Stimulated activated CD4-positive, alpha-beta T cell treated with anti-CD3 and anti-CD28 coated beads, Interleukin-4, amount 100 ng/mL, for 48 hours (primary cell): ENCODE measurements at regions not wholly inside any gene's neighbourhood (a gene's known extent, or its start where the extent isn't known, plus 50 kb on each side); places are given as distances from the start of the nearest gene placed in this dataset.

Source experiments
- DNase-seq, 2 donors: peaks; one replicate each; pipeline ENCODE4 v3.0.0-alpha.2; 2020; ENCODE audit warnings: low read depth in 2 of 2

- no peak for DNase-seq
These were observed 754.5 kb upstream of the ALCAM start for GRCh38 chr3:104612218-104612617.

- DNase-seq, result no peak
These were observed 752.1 kb upstream of the ALCAM start for GRCh38 chr3:104614564-104614963.

GRCh38 chr3:104628185-104628789, 738.4 kb upstream of the ALCAM start:
- DNase-seq, result no peak

- no peak for DNase-seq
These were observed 737.7 kb upstream of the ALCAM start for GRCh38 chr3:104629038-104629437.

GRCh38 chr3:104631254-104631653, 735.5 kb upstream of the ALCAM start:
- DNase-seq, result no peak

GRCh38 chr3:104632521-104632920, 734.2 kb upstream of the ALCAM start:
- no peak for DNase-seq

- DNase-seq, result no peak
These were observed 733.8 kb upstream of the ALCAM start for GRCh38 chr3:104632947-104633346.

- DNase-seq, result no peak
These were observed 730.7 kb upstream of the ALCAM start for GRCh38 chr3:104635872-104636580.

GRCh38 chr3:104642827-104643226, 723.9 kb upstream of the ALCAM start:
- DNase-seq, result no peak

- DNase-seq, result no peak
These were observed 720.5 kb upstream of the ALCAM start for GRCh38 chr3:104646196-104646595.

GRCh38 chr3:104648823-104649222, 717.9 kb upstream of the ALCAM start:
- no peak for DNase-seq

- DNase-seq, result no peak
These were observed 697.6 kb upstream of the ALCAM start for GRCh38 chr3:104669083-104669482.

GRCh38 chr3:104672331-104672730, 694.4 kb upstream of the ALCAM start:
- DNase-seq, result no peak

- no peak for DNase-seq
These were observed 692.7 kb upstream of the ALCAM start for GRCh38 chr3:104673981-104674380.

- no peak for DNase-seq
These were observed 690.5 kb upstream of the ALCAM start for GRCh38 chr3:104676241-104676640.

- DNase-seq, result no peak
These were observed 688.8 kb upstream of the ALCAM start for GRCh38 chr3:104677932-104678331.

GRCh38 chr3:104685492-104685891, 681.2 kb upstream of the ALCAM start:
- DNase-seq, result no peak

- no peak for DNase-seq
These were observed 679.3 kb upstream of the ALCAM start for GRCh38 chr3:104687362-104687761.

- DNase-seq, result no peak
These were observed 670.2 kb upstream of the ALCAM start for GRCh38 chr3:104696470-104696869.

GRCh38 chr3:104711406-104711805, 655.3 kb upstream of the ALCAM start:
- no peak for DNase-seq

- no peak for DNase-seq
These were observed 650.7 kb upstream of the ALCAM start for GRCh38 chr3:104715972-104716371.

GRCh38 chr3:104717828-104718196, 648.9 kb upstream of the ALCAM start:
- no peak for DNase-seq

GRCh38 chr3:104723000-104723399, 643.7 kb upstream of the ALCAM start:
- DNase-seq, result no peak

- no peak for DNase-seq
These were observed 635.6 kb upstream of the ALCAM start for GRCh38 chr3:104731074-104731473.
